OCI-LY7 (cell line): ENCODE measurements at regions not wholly inside any gene's neighbourhood (a gene's known extent, or its start where the extent isn't known, plus 50 kb on each side); places are given as distances from the start of the nearest gene placed in this dataset.

ENCODE experiments used
- BruUV-seq: library from RNA; stranded (reverse); fragments of 400-500 nt; replicated peaks from 2 replicates; lab custom pipeline; 2021; lab: Mats Ljungman, UMichigan
- CTCF ChIA-PET: fragments of 300-600 bp; sonication (Branson Sonifier 250); formaldehyde crosslinking; loops from one replicate; lab custom pipeline; 2022; ENCODE audit warnings: antibody characterized with exemption; ENCODE audit not compliant: unreplicated experiment; lab: Charles Lee
- POLR2A ChIA-PET: fragments of 300-600 bp; sonication (Branson Sonifier 250); formaldehyde crosslinking; loops from one replicate; lab custom pipeline; 2022; ENCODE audit warnings: antibody characterized with exemption; lab: Charles Lee
- DNase-seq: peaks from one replicate; pipeline ENCODE4 v3.0.0-alpha.2; 2015; ENCODE audit warnings: low spot score
- H2AFZ ChIP-seq: fragments of 200-600 bp; sonication (generic), shearing (Covaris generic); 2 replicates; pipeline ENCODE4 v1.6.1; 2014; ENCODE audit warnings: mild to moderate bottlenecking, antibody characterized with exemption, low read length, moderate library complexity
- H3K27ac ChIP-seq: fragments of 200-600 bp; sonication (generic); 2 replicates; pipeline ENCODE4 v1.5.1; 2014; ENCODE audit warnings: mixed run types, low read depth, mild to moderate bottlenecking, moderate library complexity, low read length, inconsistent platforms; ENCODE audit not compliant: poor library complexity, severe bottlenecking
- H3K36me3 ChIP-seq: fragments of 200-600 bp; sonication (generic); 2 replicates; pipeline ENCODE4 v1.6.1; 2014; ENCODE audit warnings: mild to moderate bottlenecking, antibody characterized with exemption, low read length, moderate library complexity, mixed read lengths; ENCODE audit not compliant: insufficient read depth
- H3K4me1 ChIP-seq: fragments of 200-600 bp; sonication (generic); 2 replicates; pipeline ENCODE4 v1.5.1; 2014; ENCODE audit warnings: mild to moderate bottlenecking, low read length; ENCODE audit not compliant: insufficient read depth, poor library complexity, severe bottlenecking
- H3K4me2 ChIP-seq: fragments of 200-600 bp; sonication (generic); 2 replicates; pipeline ENCODE4 v1.6.1; 2014; ENCODE audit warnings: mild to moderate bottlenecking, low read length
- H3K4me3 ChIP-seq: fragments of 200-600 bp; sonication (generic); 2 replicates; pipeline ENCODE4 v1.5.1; 2014; ENCODE audit warnings: mild to moderate bottlenecking, low read depth, low read length; ENCODE audit not compliant: poor library complexity, severe bottlenecking
- H3K79me2 ChIP-seq: fragments of 200-600 bp; sonication (generic); 2 replicates; pipeline ENCODE4 v1.6.1; 2016; ENCODE audit warnings: low read depth, mild to moderate bottlenecking, low read length, moderate library complexity, mixed read lengths; ENCODE audit not compliant: insufficient read depth
- H3K9me2 ChIP-seq: fragments of 200-600 bp; sonication (generic); 2 replicates; pipeline ENCODE4 v1.6.1; 2016; ENCODE audit warnings: mild to moderate bottlenecking, low read length, mixed read lengths; ENCODE audit not compliant: insufficient read depth
- H3K9me3 ChIP-seq: fragments of 200-600 bp; sonication (generic); 2 replicates; pipeline ENCODE4 v1.6.1; 2014; ENCODE audit warnings: mild to moderate bottlenecking, mixed run types, low read length, mixed read lengths
- H4K20me1 ChIP-seq: fragments of 200-600 bp; sonication (generic); 2 replicates; pipeline ENCODE4 v1.6.1; 2014; ENCODE audit warnings: mild to moderate bottlenecking, antibody characterized with exemption, low read length, moderate library complexity, mixed read lengths; ENCODE audit not compliant: insufficient read depth
- EZH2phosphoT487 ChIP-seq: fragments of 200-600 bp; sonication (generic); IDR thresholded peaks from 2 replicates; pipeline ENCODE4 v1.6.1; 2018; ENCODE audit warnings: low read depth, borderline replicate concordance, mild to moderate bottlenecking, mixed run types, antibody characterized with exemption, low read length, moderate library complexity, mixed read lengths
- intact Hi-C: fragments of 100-400 bp; cut with micrococcal nuclease; formaldehyde crosslinking; loops from one replicate; pipeline ENCODE4 v1.10.0; 2022; ENCODE audit not compliant: unreplicated experiment
- TF ChIP-seq, protein P1 (sequence below): fragments of 200-600 bp; sonication (generic); conservative IDR thresholded peaks from 2 replicates; pipeline ENCODE4 v1.5.1; 2014; ENCODE audit warnings: mild to moderate bottlenecking, antibody characterized with exemption, low read length, moderate library complexity, mixed read lengths

DNA sequence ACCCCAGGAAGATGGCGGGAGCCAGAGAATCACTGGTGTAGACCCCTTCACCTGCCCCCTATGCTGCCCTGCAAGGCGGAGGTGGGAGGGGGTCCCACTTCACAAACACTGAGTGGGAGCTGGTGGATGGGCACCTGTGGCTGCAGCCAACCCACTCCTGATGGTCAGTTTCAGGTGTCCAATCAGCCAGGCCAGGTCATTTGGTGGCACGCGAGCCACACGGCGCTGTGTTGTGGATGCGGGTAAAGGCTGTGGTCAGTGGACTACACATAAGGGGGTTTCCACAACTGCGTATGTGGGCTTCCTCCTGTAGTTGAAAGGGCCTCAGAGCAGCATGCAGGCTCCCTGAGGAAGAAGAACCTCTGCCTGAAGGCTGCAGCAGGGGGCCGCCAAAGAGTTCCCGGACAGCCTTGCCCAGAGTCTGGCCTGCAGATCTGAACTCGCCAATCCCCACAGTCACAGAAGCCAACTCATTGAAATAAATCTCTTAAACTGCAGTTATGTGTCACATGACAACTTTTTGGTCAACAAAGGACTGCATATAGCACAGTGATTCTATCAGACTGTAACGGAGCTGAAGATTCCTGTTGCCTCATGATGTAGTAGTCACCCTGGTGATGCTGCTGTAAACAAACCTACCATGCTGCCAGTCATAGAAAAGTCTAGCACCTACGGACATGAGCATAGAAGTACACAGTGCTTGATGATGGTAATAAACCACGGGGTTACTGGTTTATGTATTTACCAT is 284.7 kb upstream of the IRX2 start:
- TF ChIP-seq, protein P1, sequence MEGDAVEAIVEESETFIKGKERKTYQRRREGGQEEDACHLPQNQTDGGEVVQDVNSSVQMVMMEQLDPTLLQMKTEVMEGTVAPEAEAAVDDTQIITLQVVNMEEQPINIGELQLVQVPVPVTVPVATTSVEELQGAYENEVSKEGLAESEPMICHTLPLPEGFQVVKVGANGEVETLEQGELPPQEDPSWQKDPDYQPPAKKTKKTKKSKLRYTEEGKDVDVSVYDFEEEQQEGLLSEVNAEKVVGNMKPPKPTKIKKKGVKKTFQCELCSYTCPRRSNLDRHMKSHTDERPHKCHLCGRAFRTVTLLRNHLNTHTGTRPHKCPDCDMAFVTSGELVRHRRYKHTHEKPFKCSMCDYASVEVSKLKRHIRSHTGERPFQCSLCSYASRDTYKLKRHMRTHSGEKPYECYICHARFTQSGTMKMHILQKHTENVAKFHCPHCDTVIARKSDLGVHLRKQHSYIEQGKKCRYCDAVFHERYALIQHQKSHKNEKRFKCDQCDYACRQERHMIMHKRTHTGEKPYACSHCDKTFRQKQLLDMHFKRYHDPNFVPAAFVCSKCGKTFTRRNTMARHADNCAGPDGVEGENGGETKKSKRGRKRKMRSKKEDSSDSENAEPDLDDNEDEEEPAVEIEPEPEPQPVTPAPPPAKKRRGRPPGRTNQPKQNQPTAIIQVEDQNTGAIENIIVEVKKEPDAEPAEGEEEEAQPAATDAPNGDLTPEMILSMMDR, result no peak
- no peak for TF ChIP-seq EZH2phosphoT487
- Histone ChIP-seq H3K9me2 (no peaks in the 10 kb centered on the region), H3K4me1 (no peaks in the 10 kb centered on the region), H3K4me2 (no peak overlapping the region), H3K36me3 (no peaks in the 10 kb centered on the region), H2AFZ (no peak overlapping the region), H3K4me3 (no peak overlapping the region), H3K79me2 (no peaks in the 10 kb centered on the region), H3K27ac (no peak overlapping the region), H3K9me3 (no peaks in the 10 kb centered on the region), H4K20me1 (no peaks in the 10 kb centered on the region)
- POLR2A ChIA-PET, result no interaction called here
- DNase-seq, result no peak
- intact Hi-C loops, result no loop called here
- CTCF ChIA-PET, result no interaction called here
- no TSS peak for BruUV-seq

DNA sequence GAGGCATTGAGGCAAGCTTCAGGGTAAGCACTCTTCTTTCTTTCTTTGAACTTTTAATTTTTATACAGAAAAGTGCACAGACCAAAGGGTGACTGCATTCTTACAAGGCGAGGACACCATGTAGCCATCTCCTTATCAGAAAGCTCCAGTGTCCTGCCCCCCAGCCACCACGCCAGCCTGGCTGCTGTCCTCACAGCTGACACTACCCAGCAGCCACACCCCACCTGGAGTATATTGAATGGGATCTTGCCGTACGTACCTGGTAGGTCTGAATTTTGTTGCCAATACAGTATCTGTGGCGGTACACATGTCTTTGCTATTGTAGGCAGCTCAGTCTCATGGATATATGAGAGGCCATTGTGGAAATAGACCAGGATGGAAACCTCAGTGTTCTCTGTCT is 284.0 kb upstream of the IRX2 start:
- TF ChIP-seq, protein P1, result no peak
- no peak for TF ChIP-seq EZH2phosphoT487
- H3K27ac ChIP-seq, result no peak overlapping the region
- no peak overlapping the region for H3K4me3 ChIP-seq
- BruUV-seq, result no TSS peak
- intact Hi-C loops, result no loop called here
- H2AFZ ChIP-seq, result no peak overlapping the region
- DNase-seq, result no peak
- H3K4me1 ChIP-seq, result no peaks in the 10 kb centered on the region
- ChIA-PET POLR2A (no interaction called here), CTCF (no interaction called here)
- no peaks in the 10 kb centered on the region for H3K79me2 ChIP-seq
- no peaks in the 10 kb centered on the region for H3K9me2 ChIP-seq
- no peaks in the 10 kb centered on the region for H4K20me1 ChIP-seq
- no peaks in the 10 kb centered on the region for H3K9me3 ChIP-seq
- H3K4me2 ChIP-seq, result no peak overlapping the region
- no peaks in the 10 kb centered on the region for H3K36me3 ChIP-seq

DNA sequence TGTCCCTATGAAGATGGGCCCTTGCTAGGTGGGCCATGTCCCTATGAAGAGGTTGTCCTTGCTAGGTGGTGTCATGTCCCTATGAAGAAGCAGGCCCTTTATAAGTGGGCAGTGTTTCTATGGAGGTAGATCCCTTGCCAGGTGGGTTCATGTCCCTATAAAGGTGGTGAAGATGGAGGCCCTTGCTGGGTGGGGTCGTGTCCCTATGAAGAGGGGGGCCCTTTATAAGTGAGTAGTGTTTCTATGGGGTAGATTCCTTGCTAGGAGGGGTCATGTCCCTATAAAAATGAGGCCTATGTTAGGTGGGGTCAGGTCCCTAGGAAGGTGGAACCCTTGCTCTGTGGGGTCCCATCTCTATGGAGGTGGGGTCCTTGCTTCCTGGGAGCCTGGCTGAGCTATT is 283.4 kb upstream of the IRX2 start:
- H4K20me1 ChIP-seq, result no peaks in the 10 kb centered on the region
- TF ChIP-seq EZH2phosphoT487, result no peak
- TF ChIP-seq, protein P1, result no peak
- H3K4me1 ChIP-seq, result no peaks in the 10 kb centered on the region
- H3K4me2 ChIP-seq, result no peak overlapping the region
- no peaks in the 10 kb centered on the region for H3K9me2 ChIP-seq
- no peaks in the 10 kb centered on the region for H3K79me2 ChIP-seq
- H3K36me3 ChIP-seq, result no peaks in the 10 kb centered on the region
- no peak for DNase-seq
- intact Hi-C loops, result no loop called here
- no peak overlapping the region for H3K27ac ChIP-seq
- no peak overlapping the region for H2AFZ ChIP-seq
- CTCF ChIA-PET, result no interaction called here
- POLR2A ChIA-PET, result no interaction called here
- no TSS peak for BruUV-seq
- H3K9me3 ChIP-seq, result no peaks in the 10 kb centered on the region
- no peak overlapping the region for H3K4me3 ChIP-seq
